A549 (cell line): ENCODE measurements at regions not wholly inside any gene's neighbourhood (a gene's known extent, or its start where the extent isn't known, plus 50 kb on each side); places are given as distances from the start of the nearest gene placed in this dataset.

Experiments used
- ATAC-seq, 2 experiments: fragments of 200-7000 bp in 1 of 2; fragments of >200 bp in 1 of 2; cut with Nextera tagmentation in 1 of 2; cut with Tn5 transposase in 1 of 2; 3 replicates each; pipeline versions ENCODE4 v1.8.0 to v1.9.1; 2018 to 2020; ENCODE audit warnings: mild to moderate bottlenecking in 1 of 2, moderate library complexity in 1 of 2
- CTCF ChIA-PET: fragments of 300-600 bp; sonication (Branson Sonifier 250); formaldehyde crosslinking; extraction: SDS; loops from one replicate; lab custom pipeline; 2021; ENCODE audit warnings: antibody characterized with exemption, inconsistent platforms; lab: Yijun Ruan, JAX
- POLR2A ChIA-PET: fragments of 350-600 bp; formaldehyde crosslinking; extraction: SDS; loops from one replicate; lab custom pipeline; 2021; ENCODE audit warnings: antibody characterized with exemption, inconsistent platforms; lab: Yijun Ruan, JAX
- DNase-seq, 2 experiments: peaks; one replicate each; pipeline versions ENCODE4 v3.0.0 to v3.0.0-alpha.2; 2011 to 2016; ENCODE audit warnings: low read depth in 1 of 2, low spot score in 1 of 2
- FAIRE-seq: peaks from 2 replicates; lab custom pipeline; 2011; peaks lifted over from hg19 to GRCh38; lab: Jason Lieb, UNC
- H3K27ac ChIP-seq, 2 experiments: fragments of >200 bp; sonication (Bioruptor Twin); formaldehyde crosslinking; 3 replicates each; pipeline ENCODE4 v1.5.1; 2016 to 2017
- H3K4me1 ChIP-seq: fragments of >200 bp; sonication (Bioruptor Twin); formaldehyde crosslinking; 3 replicates; pipeline ENCODE4 v1.6.1; 2016
- H3K4me2 ChIP-seq: fragments of >200 bp; sonication (Bioruptor Twin); formaldehyde crosslinking; 3 replicates; pipeline ENCODE4 v1.6.1; 2016
- H3K4me3 ChIP-seq: fragments of >200 bp; sonication (Bioruptor Twin); formaldehyde crosslinking; 3 replicates; pipeline ENCODE4 v1.5.1; 2016
- H3K9me3 ChIP-seq: fragments of >200 bp; sonication (Bioruptor Twin); formaldehyde crosslinking; 3 replicates; pipeline ENCODE4 v1.6.1; 2016
- CBX8 ChIP-seq: fragments of 200-600 bp; sonication (generic); IDR thresholded peaks from 2 replicates; pipeline ENCODE4 v1.6.1; 2016
- CEBPB ChIP-seq, 2 experiments: fragments of >200 bp in 1 of 2; sonication (Bioruptor Twin) in 1 of 2; formaldehyde crosslinking in 1 of 2; IDR thresholded peaks; 2 replicates each; pipeline ENCODE4 v1.6.1; 2012 to 2016
- CHD2 ChIP-seq: fragments of 150-350 bp; IDR thresholded peaks from 2 replicates; pipeline ENCODE4 v1.6.1; 2014; ENCODE audit warnings: low read length; ENCODE audit not compliant: partially characterized antibody
- CHD4 ChIP-seq: fragments of 200-600 bp; sonication (generic); IDR thresholded peaks from 2 replicates; pipeline ENCODE4 v1.6.1; 2016; ENCODE audit warnings: antibody characterized with exemption, mild to moderate bottlenecking, borderline replicate concordance
- CTCF ChIP-seq: fragments of >200 bp; sonication (Bioruptor Twin); formaldehyde crosslinking; IDR thresholded peaks from 3 replicates; pipeline ENCODE4 v1.5.1; 2016
- EHMT2 ChIP-seq: fragments of 200-600 bp; sonication (generic); IDR thresholded peaks from 2 replicates; pipeline ENCODE4 v1.6.1; 2016; ENCODE audit warnings: antibody characterized with exemption, low read depth, mild to moderate bottlenecking, moderate library complexity
- ELK1 ChIP-seq: fragments of 150-350 bp; IDR thresholded peaks from 2 replicates; pipeline ENCODE4 v1.6.1; 2014; ENCODE audit warnings: low read depth, mild to moderate bottlenecking, low read length
- HEYL ChIP-seq: fragments of 250-450 bp; sonication (Bioruptor Pico); IDR thresholded peaks from 2 replicates; pipeline ENCODE4 v1.8.0; 2021; ENCODE audit warnings: mild to moderate bottlenecking, moderate library complexity
- HMGXB4 ChIP-seq: fragments of 250-450 bp; sonication (Bioruptor Pico); IDR thresholded peaks from 2 replicates; pipeline ENCODE4 v1.5.0; 2021; ENCODE audit warnings: mild to moderate bottlenecking, moderate library complexity, borderline replicate concordance
- KDM1A ChIP-seq: fragments of 200-600 bp; sonication (generic); IDR thresholded peaks from 2 replicates; pipeline ENCODE4 v1.6.1; 2016; ENCODE audit warnings: low read depth, mild to moderate bottlenecking
- KDM5A ChIP-seq: fragments of 200-600 bp; sonication (generic); IDR thresholded peaks from 2 replicates; pipeline ENCODE4 v1.6.1; 2016; ENCODE audit warnings: antibody characterized with exemption, mild to moderate bottlenecking
- MAX ChIP-seq: IDR thresholded peaks from 2 replicates; pipeline ENCODE4 v1.6.1; 2012
- MAZ ChIP-seq: fragments of 150-350 bp; IDR thresholded peaks from 2 replicates; pipeline ENCODE4 v1.6.1; 2014; ENCODE audit warnings: antibody characterized with exemption, low read depth, low read length, borderline replicate concordance
- RARB ChIP-seq: fragments of 250-450 bp; sonication (Bioruptor Pico); IDR thresholded peaks from 2 replicates; pipeline ENCODE4 v1.8.0; 2021; ENCODE audit warnings: mild to moderate bottlenecking, moderate library complexity
- REST ChIP-seq: fragments of 200-600 bp; sonication (generic); IDR thresholded peaks from 2 replicates; pipeline ENCODE4 v1.6.1; 2016; ENCODE audit warnings: antibody characterized with exemption, mild to moderate bottlenecking, moderate library complexity
- RFX5 ChIP-seq: fragments of 450-650 bp; IDR thresholded peaks from 2 replicates; pipeline ENCODE4 v1.7.1; 2014; ENCODE audit warnings: antibody characterized with exemption, mild to moderate bottlenecking, moderate library complexity
- RNF2 ChIP-seq: fragments of 200-600 bp; sonication (generic); IDR thresholded peaks from 2 replicates; pipeline ENCODE4 v1.6.1; 2016; ENCODE audit warnings: low read depth, mild to moderate bottlenecking, antibody characterized with exemption, moderate library complexity, borderline replicate concordance
- TFCP2L1 ChIP-seq: fragments of 250-450 bp; sonication (Bioruptor Pico); IDR thresholded peaks from 2 replicates; pipeline ENCODE4 v1.5.0; 2021; ENCODE audit warnings: mild to moderate bottlenecking
- TP53 ChIP-seq: fragments of 250-450 bp; sonication (Bioruptor Pico); IDR thresholded peaks from 2 replicates; pipeline ENCODE4 v1.5.0; 2021; ENCODE audit warnings: mild to moderate bottlenecking, moderate library complexity
- ZSCAN20 ChIP-seq: fragments of 250-450 bp; sonication (Bioruptor Pico); IDR thresholded peaks from 2 replicates; pipeline ENCODE4 v1.8.0; 2022; ENCODE audit warnings: mild to moderate bottlenecking, moderate library complexity
- WGBS: methylation state at CpG from one replicate; pipeline ENCODE4 v1.1.6; 2017; ENCODE audit errors: missing lambda C conversion rate; 5-methylcytosine and 5-hydroxymethylcytosine counted together
- TF ChIP-seq, protein P1 (sequence below): fragments of 250-450 bp; sonication (Bioruptor Pico); IDR thresholded peaks from 2 replicates; pipeline ENCODE4 v1.5.0; 2020; ENCODE audit warnings: low read depth, mild to moderate bottlenecking, moderate library complexity
- TF ChIP-seq, protein P2 (sequence below): IDR thresholded peaks from 2 replicates; pipeline ENCODE4 v1.6.1; 2012; ENCODE audit warnings: low read depth, borderline replicate concordance
- TF ChIP-seq, protein P3 (sequence below): fragments of 450-650 bp; IDR thresholded peaks from 2 replicates; pipeline ENCODE4 v1.6.1; 2014; ENCODE audit warnings: antibody characterized with exemption

DNA sequence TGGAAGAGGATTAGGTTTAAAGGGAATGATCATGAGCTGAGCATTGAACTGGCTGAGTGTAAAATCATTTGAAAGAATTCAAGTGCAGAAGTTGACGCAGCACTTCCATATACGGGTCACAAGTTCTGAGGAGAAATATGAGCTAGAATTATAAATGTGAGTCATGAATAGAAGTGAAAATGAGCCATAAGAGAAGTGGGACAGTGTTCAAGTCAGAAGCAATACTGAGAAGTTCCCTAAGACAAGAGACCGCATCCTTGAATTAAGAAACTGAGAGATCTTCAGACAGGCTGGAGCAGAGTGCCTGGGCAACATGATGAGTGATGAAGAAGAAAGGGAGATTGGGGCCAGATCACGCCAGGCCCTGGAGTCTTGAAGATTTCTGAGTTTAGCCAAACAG, 209.7 kb downstream of the TBX18 start:
- Histone ChIP-seq H3K4me2 (no peak overlapping the region), H3K27ac (no peak overlapping the region), H3K9me3 (no peaks in the 10 kb centered on the region), H3K4me3 (no peak overlapping the region), H3K4me1 (no peaks in the 10 kb centered on the region)
- ChIA-PET POLR2A (no interaction called here), CTCF (interaction anchor here (0.5 kb wide), 1 partner anchor 983 kb away, joined by 3 read pairs; no protein-coding TSS in a partner anchor)
- no peak for FAIRE-seq
- DNase-seq = no peak
- TF ChIP-seq CHD2 (no peak), REST (no peak), TFCP2L1 (no peak), HEYL (CRISPR knock-in tag) (no peak), RNF2 (no peak), CHD4 (no peak)
- 83% methylated on average over 4 of the region's 4 CpGs for WGBS
- ATAC-seq = no peak

GRCh38 chr6:84554074-84554473, 210.3 kb downstream of the TBX18 start:
- H3K27ac ChIP-seq = no peak overlapping the region
- no peak for ATAC-seq
- H3K4me1 ChIP-seq = no peaks in the 10 kb centered on the region
- no peaks in the 10 kb centered on the region for H3K9me3 ChIP-seq
- FAIRE-seq = no peak
- TF ChIP-seq CEBPB (IDR thresholded peaks at IDR 0.05) (no peak), CBX8 (no peak), CHD2 (no peak), HMGXB4 (CRISPR knock-in tag) (no peak), TP53 (CRISPR knock-in tag) (no peak), MAX (no peak), CHD4 (no peak), KDM5A (no peak), CTCF (no peak), MAZ (no peak), EHMT2 (no peak), RFX5 (no peak), ZSCAN20 (no peak), RARB (no peak), KDM1A (no peak), ELK1 (no peak)
- TF ChIP-seq, protein P1, sequence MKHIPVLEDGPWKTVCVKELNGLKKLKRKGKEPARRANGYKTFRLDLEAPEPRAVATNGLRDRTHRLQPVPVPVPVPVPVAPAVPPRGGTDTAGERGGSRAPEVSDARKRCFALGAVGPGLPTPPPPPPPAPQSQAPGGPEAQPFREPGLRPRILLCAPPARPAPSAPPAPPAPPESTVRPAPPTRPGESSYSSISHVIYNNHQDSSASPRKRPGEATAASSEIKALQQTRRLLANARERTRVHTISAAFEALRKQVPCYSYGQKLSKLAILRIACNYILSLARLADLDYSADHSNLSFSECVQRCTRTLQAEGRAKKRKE (CRISPR knock-in tag) = no peak
- TF ChIP-seq, protein P2, sequence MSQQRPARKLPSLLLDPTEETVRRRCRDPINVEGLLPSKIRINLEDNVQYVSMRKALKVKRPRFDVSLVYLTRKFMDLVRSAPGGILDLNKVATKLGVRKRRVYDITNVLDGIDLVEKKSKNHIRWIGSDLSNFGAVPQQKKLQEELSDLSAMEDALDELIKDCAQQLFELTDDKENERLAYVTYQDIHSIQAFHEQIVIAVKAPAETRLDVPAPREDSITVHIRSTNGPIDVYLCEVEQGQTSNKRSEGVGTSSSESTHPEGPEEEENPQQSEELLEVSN = no peak
- TF ChIP-seq, protein P3, sequence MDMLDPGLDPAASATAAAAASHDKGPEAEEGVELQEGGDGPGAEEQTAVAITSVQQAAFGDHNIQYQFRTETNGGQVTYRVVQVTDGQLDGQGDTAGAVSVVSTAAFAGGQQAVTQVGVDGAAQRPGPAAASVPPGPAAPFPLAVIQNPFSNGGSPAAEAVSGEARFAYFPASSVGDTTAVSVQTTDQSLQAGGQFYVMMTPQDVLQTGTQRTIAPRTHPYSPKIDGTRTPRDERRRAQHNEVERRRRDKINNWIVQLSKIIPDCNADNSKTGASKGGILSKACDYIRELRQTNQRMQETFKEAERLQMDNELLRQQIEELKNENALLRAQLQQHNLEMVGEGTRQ = no peak
- H3K4me2 ChIP-seq = no peak overlapping the region
- ChIA-PET POLR2A (no interaction called here), CTCF (no interaction called here)
- H3K4me3 ChIP-seq = no peak overlapping the region
- DNase-seq = no peak
